ENCODE measurements at regions not wholly inside any gene's neighbourhood (a gene's known extent, or its start where the extent isn't known, plus 50 kb on each side); places are given as distances from the start of the nearest gene placed in this dataset.

DNA sequence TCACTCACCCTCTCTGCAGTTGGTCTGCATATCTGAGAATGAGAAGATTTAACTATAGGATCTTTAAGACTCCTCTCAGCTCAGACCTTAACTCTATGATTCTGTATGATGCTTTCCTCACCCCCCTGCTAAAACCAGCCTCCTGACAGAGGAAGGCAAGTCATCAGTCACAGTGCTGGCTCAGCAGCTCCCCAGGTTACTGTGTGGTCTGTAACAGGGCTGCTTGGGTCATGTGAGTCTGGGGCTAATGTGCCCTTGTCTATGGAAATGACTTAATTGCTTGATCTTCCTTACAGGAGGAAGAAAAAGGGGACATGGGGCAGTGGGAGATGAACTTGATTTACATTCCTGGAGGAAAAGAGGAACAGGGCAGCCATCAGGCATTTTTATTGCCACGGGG lies 625.6 kb downstream of the PTPRU start:
- Histone ChIP-seq H3K27ac (ENCODE audit: low read depth, low read length) (no peak overlapping the region), H3K9me2 (ENCODE audit: insufficient read depth) (no peaks in the 10 kb centered on the region; the same call in 1 of the 2 replicates), H4K20me1 (ENCODE audit: insufficient read depth) (no peaks in the 10 kb centered on the region), H3K79me2 (ENCODE audit: insufficient read depth, low read length) (no peaks in the 10 kb centered on the region), H2AFZ (ENCODE audit: low read depth, low read length, poor library complexity, severe bottlenecking) (no peak overlapping the region), H3K4me3 (replicated peaks in 1 of 2; ENCODE audit: low read depth in 1 of 2, low read length in 2 of 2) (no peak overlapping the region), H3K4me1 (ENCODE audit: control insufficient read depth in 1 of 2, insufficient read depth in 2 of 2, low read length in 2 of 2) (no peaks in the 10 kb centered on the region), H3K27me3 (ENCODE audit: insufficient read depth, low read length) (peaks cover 6% of the 10 kb centered on the region; the same call in 1 of the 2 replicates), H3K9ac (ENCODE audit: low read length) (no peak overlapping the region), H3K36me3 (ENCODE audit: control insufficient read depth in 1 of 2, insufficient read depth in 2 of 2, low read length in 2 of 2) (no peaks in the 10 kb centered on the region), H3K9me3 (ENCODE audit: control insufficient read depth in 1 of 2, insufficient read depth in 1 of 2, low read depth in 1 of 2, low read length in 2 of 2) (peaks cover 0 to 9% of the 10 kb centered on the region in 2 experiments; a peak in 1 of 4 replicates), H3K4me2 (ENCODE audit: low read length) (no peak overlapping the region)
- no TSS peak for BruUV-seq (replicated peaks)
- ChIA-PET CTCF (no interaction called here), RAD21 (ENCODE audit: low non-redundant PET in 1 of 2, low total read pairs in 2 of 2, uncharacterized antibody in 2 of 2, unreplicated experiment in 2 of 2) (no interaction called here), POLR2A (no interaction called here)
- DNase-seq (ENCODE audit: low read depth, low spot score) (no peak), ATAC-seq (no peak)
- no peak for TF ChIP-seq EZH2 (IDR thresholded peaks at IDR 0.05)
- intact Hi-C loops (cut with micrococcal nuclease): no loop called here

DNA sequence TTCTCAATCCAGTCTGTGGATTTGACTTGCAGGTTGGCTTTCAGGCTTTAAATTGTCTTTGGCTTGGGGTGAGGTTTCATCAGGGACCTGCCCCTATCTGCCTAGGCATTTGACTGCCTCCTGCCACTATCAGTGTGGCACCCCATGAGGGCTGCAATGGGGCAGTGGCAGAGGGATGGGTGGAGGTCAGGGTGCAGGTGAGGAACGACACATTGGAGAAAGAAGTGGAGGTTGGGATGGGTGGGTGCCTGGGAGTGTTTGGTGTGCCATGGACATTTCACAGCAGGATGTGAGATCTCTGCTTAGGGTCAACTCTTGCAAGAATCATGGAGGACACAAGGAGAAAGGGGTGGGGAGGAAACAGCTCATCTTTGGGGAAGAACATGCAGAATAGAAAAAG lies 625.1 kb downstream of the PTPRU start:
- Histone ChIP-seq H3K79me2 (ENCODE audit: insufficient read depth, low read length) (no peaks in the 10 kb centered on the region), H3K4me1 (ENCODE audit: control insufficient read depth in 1 of 2, insufficient read depth in 2 of 2, low read length in 2 of 2) (no peaks in the 10 kb centered on the region), H3K36me3 (ENCODE audit: control insufficient read depth in 1 of 2, insufficient read depth in 2 of 2, low read length in 2 of 2) (no peaks in the 10 kb centered on the region), H3K4me2 (ENCODE audit: low read length) (no peak overlapping the region), H3K9me2 (ENCODE audit: insufficient read depth) (no peaks in the 10 kb centered on the region; the same call in 1 of the 2 replicates), H3K4me3 (replicated peaks in 1 of 2; ENCODE audit: low read depth in 1 of 2, low read length in 2 of 2) (no peak overlapping the region), H3K9ac (ENCODE audit: low read length) (no peak overlapping the region), H3K27ac (ENCODE audit: low read depth, low read length) (no peak overlapping the region), H2AFZ (ENCODE audit: low read depth, low read length, poor library complexity, severe bottlenecking) (no peak overlapping the region), H3K27me3 (ENCODE audit: insufficient read depth, low read length) (peaks cover 5% of the 10 kb centered on the region; the same call in 1 of the 2 replicates), H3K9me3 (ENCODE audit: control insufficient read depth in 1 of 2, insufficient read depth in 1 of 2, low read depth in 1 of 2, low read length in 2 of 2) (peaks cover 0 to 9% of the 10 kb centered on the region in 2 experiments; a peak in 1 of 4 replicates), H4K20me1 (ENCODE audit: insufficient read depth) (no peaks in the 10 kb centered on the region)
- DNase-seq (ENCODE audit: low read depth, low spot score) (no peak), ATAC-seq (no peak)
- BruUV-seq (replicated peaks): no TSS peak
- ChIA-PET POLR2A (no interaction called here), RAD21 (ENCODE audit: low non-redundant PET in 1 of 2, low total read pairs in 2 of 2, uncharacterized antibody in 2 of 2, unreplicated experiment in 2 of 2) (no interaction called here), CTCF (no interaction called here)
- TF ChIP-seq TCF7L2 (IDR thresholded peaks at IDR 0.05; ENCODE audit: borderline replicate concordance, extremely low read depth, insufficient read depth, insufficient read length): no peak
- no peak for TF ChIP-seq EZH2phosphoT487 (IDR thresholded peaks at IDR 0.05; ENCODE audit: borderline replicate concordance)
- no peak for TF ChIP-seq FOSL1 (IDR thresholded peaks at IDR 0.05; ENCODE audit: low read depth)
- no peak for TF ChIP-seq ELF1 (IDR thresholded peaks at IDR 0.05; ENCODE audit: borderline replicate concordance, low read depth)
- no peak for TF ChIP-seq EGR1 (IDR thresholded peaks at IDR 0.05; ENCODE audit: low read depth)
- no peak for TF ChIP-seq EZH2 (IDR thresholded peaks at IDR 0.05)
- TF ChIP-seq, protein P1, sequence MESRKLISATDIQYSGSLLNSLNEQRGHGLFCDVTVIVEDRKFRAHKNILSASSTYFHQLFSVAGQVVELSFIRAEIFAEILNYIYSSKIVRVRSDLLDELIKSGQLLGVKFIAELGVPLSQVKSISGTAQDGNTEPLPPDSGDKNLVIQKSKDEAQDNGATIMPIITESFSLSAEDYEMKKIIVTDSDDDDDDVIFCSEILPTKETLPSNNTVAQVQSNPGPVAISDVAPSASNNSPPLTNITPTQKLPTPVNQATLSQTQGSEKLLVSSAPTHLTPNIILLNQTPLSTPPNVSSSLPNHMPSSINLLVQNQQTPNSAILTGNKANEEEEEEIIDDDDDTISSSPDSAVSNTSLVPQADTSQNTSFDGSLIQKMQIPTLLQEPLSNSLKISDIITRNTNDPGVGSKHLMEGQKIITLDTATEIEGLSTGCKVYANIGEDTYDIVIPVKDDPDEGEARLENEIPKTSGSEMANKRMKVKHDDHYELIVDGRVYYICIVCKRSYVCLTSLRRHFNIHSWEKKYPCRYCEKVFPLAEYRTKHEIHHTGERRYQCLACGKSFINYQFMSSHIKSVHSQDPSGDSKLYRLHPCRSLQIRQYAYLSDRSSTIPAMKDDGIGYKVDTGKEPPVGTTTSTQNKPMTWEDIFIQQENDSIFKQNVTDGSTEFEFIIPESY (IDR thresholded peaks at IDR 0.05; ENCODE audit: extremely low read depth, insufficient replicate concordance, low read length): no peak
- no peak for TF ChIP-seq POLR2A (IDR thresholded peaks at IDR 0.05; ENCODE audit: borderline replicate concordance, extremely low read depth, insufficient read depth, insufficient read length)
- TF ChIP-seq JUND (IDR thresholded peaks at IDR 0.05): no peak
- no peak for TF ChIP-seq SRF (IDR thresholded peaks at IDR 0.05; ENCODE audit: low read depth)
- no peak for TF ChIP-seq CBX3 (IDR thresholded peaks at IDR 0.05; ENCODE audit: low read depth)
- TF ChIP-seq, protein P2, sequence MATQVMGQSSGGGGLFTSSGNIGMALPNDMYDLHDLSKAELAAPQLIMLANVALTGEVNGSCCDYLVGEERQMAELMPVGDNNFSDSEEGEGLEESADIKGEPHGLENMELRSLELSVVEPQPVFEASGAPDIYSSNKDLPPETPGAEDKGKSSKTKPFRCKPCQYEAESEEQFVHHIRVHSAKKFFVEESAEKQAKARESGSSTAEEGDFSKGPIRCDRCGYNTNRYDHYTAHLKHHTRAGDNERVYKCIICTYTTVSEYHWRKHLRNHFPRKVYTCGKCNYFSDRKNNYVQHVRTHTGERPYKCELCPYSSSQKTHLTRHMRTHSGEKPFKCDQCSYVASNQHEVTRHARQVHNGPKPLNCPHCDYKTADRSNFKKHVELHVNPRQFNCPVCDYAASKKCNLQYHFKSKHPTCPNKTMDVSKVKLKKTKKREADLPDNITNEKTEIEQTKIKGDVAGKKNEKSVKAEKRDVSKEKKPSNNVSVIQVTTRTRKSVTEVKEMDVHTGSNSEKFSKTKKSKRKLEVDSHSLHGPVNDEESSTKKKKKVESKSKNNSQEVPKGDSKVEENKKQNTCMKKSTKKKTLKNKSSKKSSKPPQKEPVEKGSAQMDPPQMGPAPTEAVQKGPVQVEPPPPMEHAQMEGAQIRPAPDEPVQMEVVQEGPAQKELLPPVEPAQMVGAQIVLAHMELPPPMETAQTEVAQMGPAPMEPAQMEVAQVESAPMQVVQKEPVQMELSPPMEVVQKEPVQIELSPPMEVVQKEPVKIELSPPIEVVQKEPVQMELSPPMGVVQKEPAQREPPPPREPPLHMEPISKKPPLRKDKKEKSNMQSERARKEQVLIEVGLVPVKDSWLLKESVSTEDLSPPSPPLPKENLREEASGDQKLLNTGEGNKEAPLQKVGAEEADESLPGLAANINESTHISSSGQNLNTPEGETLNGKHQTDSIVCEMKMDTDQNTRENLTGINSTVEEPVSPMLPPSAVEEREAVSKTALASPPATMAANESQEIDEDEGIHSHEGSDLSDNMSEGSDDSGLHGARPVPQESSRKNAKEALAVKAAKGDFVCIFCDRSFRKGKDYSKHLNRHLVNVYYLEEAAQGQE (IDR thresholded peaks at IDR 0.05; ENCODE audit: low read depth): no peak
- no peak for TF ChIP-seq YY1 (IDR thresholded peaks at IDR 0.05; ENCODE audit: extremely low read depth, insufficient replicate concordance, low read depth, low read length)
- TF ChIP-seq RAD21 (IDR thresholded peaks at IDR 0.05; ENCODE audit: low read depth): no peak
- TF ChIP-seq, protein P3, sequence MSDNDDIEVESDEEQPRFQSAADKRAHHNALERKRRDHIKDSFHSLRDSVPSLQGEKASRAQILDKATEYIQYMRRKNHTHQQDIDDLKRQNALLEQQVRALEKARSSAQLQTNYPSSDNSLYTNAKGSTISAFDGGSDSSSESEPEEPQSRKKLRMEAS (IDR thresholded peaks at IDR 0.05): no peak
- TF ChIP-seq SIN3A (IDR thresholded peaks at IDR 0.05; ENCODE audit: low read depth): no peak
- intact Hi-C loops (cut with micrococcal nuclease): no loop called here

Measured in HCT116 (cell line).